Peyer's patch (tissue), 4 donors: ENCODE measurements at regions not wholly inside any gene's neighbourhood (a gene's known extent, or its start where the extent isn't known, plus 50 kb on each side); places are given as distances from the start of the nearest gene placed in this dataset.

Experiments
- CTCF ChIP-seq, 6 experiments: fragments of 450-650 bp in 4 of 6; fragments of 200-600 bp in 2 of 6; sonication (generic) in 1 of 6; IDR thresholded peaks; one replicate each; pipeline ENCODE4 v1.5.1; 2017 to 2019; ENCODE audit warnings: antibody characterized with exemption in 6 of 6, mild to moderate bottlenecking in 3 of 6, moderate library complexity in 1 of 6
- POLR2A ChIP-seq, 2 donors: fragments of 450-650 bp; IDR thresholded peaks; one replicate each; pipeline ENCODE4 v1.5.1; 2017; ENCODE audit warnings: antibody characterized with exemption in 2 of 2, mild to moderate bottlenecking in 2 of 2, moderate library complexity in 2 of 2

- no peak for TF ChIP-seq POLR2A (IDR thresholded peaks at IDR 0.05)
- TF ChIP-seq CTCF (IDR thresholded peaks at IDR 0.05) = no peak
Observed at GRCh38 chr18:75128051-75128605, 80.8 kb downstream of the PTGR3 start.
